ENCODE measurements at regions not wholly inside any gene's neighbourhood (a gene's known extent, or its start where the extent isn't known, plus 50 kb on each side); places are given as distances from the start of the nearest gene placed in this dataset.

GRCh38 chr12:115421350-115421749 is 737.4 kb upstream of the TBX3 start:
- intact Hi-C loops (cut with DNase I), result no loop called here
- TF ChIP-seq CTCF (IDR thresholded peaks at IDR 0.05), result no peak

GRCh38 chr12:115419145-115419646 is 735.2 kb upstream of the TBX3 start:
- no peak overlapping the region for H3K27ac ChIP-seq
- H3K36me3 ChIP-seq, result no peaks in the 10 kb centered on the region
- H3K4me1 ChIP-seq, result no peaks in the 10 kb centered on the region
- H3K9me3 ChIP-seq, result no peaks in the 10 kb centered on the region
- ATAC-seq, result no peak
- no peak for TF ChIP-seq CTCF (IDR thresholded peaks at IDR 0.05)
- H3K4me3 ChIP-seq, result no peak overlapping the region
- DNase-seq, result no peak
- no peaks in the 10 kb centered on the region for H3K27me3 ChIP-seq
- intact Hi-C loops (cut with DNase I), result no loop called here

More at GRCh38 chr12:115421350-115421749, 737.4 kb upstream of the TBX3 start:
- Histone ChIP-seq H3K27me3 (no peaks in the 10 kb centered on the region), H3K4me3 (no peak overlapping the region), H3K4me1 (no peaks in the 10 kb centered on the region), H3K9me3 (no peaks in the 10 kb centered on the region), H3K27ac (no peak overlapping the region), H3K36me3 (no peaks in the 10 kb centered on the region)
- DNase-seq (no peak), ATAC-seq (no peak)

GRCh38 chr12:115417610-115418009 is 733.6 kb upstream of the TBX3 start:
- H3K4me1 ChIP-seq, result no peaks in the 10 kb centered on the region
- no peak for TF ChIP-seq CTCF (IDR thresholded peaks at IDR 0.05)
- no peak overlapping the region for H3K27ac ChIP-seq
- DNase-seq (no peak), ATAC-seq (no peak)
- no peaks in the 10 kb centered on the region for H3K36me3 ChIP-seq
- H3K9me3 ChIP-seq, result no peaks in the 10 kb centered on the region
- H3K27me3 ChIP-seq, result no peaks in the 10 kb centered on the region
- no peak overlapping the region for H3K4me3 ChIP-seq
- intact Hi-C loops (cut with DNase I), result no loop called here

- no peaks in the 10 kb centered on the region for H3K4me1 ChIP-seq
- intact Hi-C loops (cut with DNase I), result no loop called here
- H3K9me3 ChIP-seq, result no peaks in the 10 kb centered on the region
- no peak for DNase-seq
- H3K27ac ChIP-seq, result no peak overlapping the region
- no peak for ATAC-seq
- H3K36me3 ChIP-seq, result no peaks in the 10 kb centered on the region
- H3K4me3 ChIP-seq, result no peak overlapping the region
- H3K27me3 ChIP-seq, result no peaks in the 10 kb centered on the region
- TF ChIP-seq CTCF (IDR thresholded peaks at IDR 0.05), result no peak
Measured at GRCh38 chr12:115416869-115417268, 732.9 kb upstream of the TBX3 start.

- H3K27ac ChIP-seq, result no peak overlapping the region
- ATAC-seq (no peak), DNase-seq (no peak)
- no peaks in the 10 kb centered on the region for H3K9me3 ChIP-seq
- no peak overlapping the region for H3K4me3 ChIP-seq
- H3K27me3 ChIP-seq, result no peaks in the 10 kb centered on the region
- no peak for TF ChIP-seq CTCF (IDR thresholded peaks at IDR 0.05)
- H3K4me1 ChIP-seq, result no peaks in the 10 kb centered on the region
- no peaks in the 10 kb centered on the region for H3K36me3 ChIP-seq
- intact Hi-C loops (cut with DNase I), result no loop called here
Measured at GRCh38 chr12:115413626-115414025, 729.7 kb upstream of the TBX3 start.

GRCh38 chr12:115412831-115413230 is 728.9 kb upstream of the TBX3 start:
- no peak overlapping the region for H3K27ac ChIP-seq
- DNase-seq (no peak), ATAC-seq (no peak)
- H3K4me1 ChIP-seq, result no peaks in the 10 kb centered on the region
- intact Hi-C loops (cut with DNase I), result no loop called here
- no peaks in the 10 kb centered on the region for H3K36me3 ChIP-seq
- H3K9me3 ChIP-seq, result no peaks in the 10 kb centered on the region
- TF ChIP-seq CTCF (IDR thresholded peaks at IDR 0.05), result no peak
- no peaks in the 10 kb centered on the region for H3K27me3 ChIP-seq
- no peak overlapping the region for H3K4me3 ChIP-seq
